ENCODE measurements at regions not wholly inside any gene's neighbourhood (a gene's known extent, or its start where the extent isn't known, plus 50 kb on each side); places are given as distances from the start of the nearest gene placed in this dataset.
"Not testable (repeated sequence)": the region's sequence is repeated elsewhere in the genome, so short reads cannot be mapped to it uniquely, and the experiment has no call there.

GRCh38 chr9:79433703-79434102 lies 138.1 kb upstream of the TLE4 start:
- no peak for DNase-seq

GRCh38 chr9:79439221-79439620 lies 132.5 kb upstream of the TLE4 start:
- not testable (repeated sequence) for DNase-seq

GRCh38 chr9:79446523-79447307 lies 125.0 kb upstream of the TLE4 start:
- DNase-seq, result no peak

- no peak for DNase-seq
These were observed 124.5 kb upstream of the TLE4 start for GRCh38 chr9:79447308-79447605.

- no peak for DNase-seq
These were observed 124.0 kb upstream of the TLE4 start for GRCh38 chr9:79447762-79448161.

GRCh38 chr9:79452265-79452664 lies 119.5 kb upstream of the TLE4 start:
- no peak for DNase-seq

GRCh38 chr9:79461712-79462111 lies 110.1 kb upstream of the TLE4 start:
- DNase-seq, result no peak

- DNase-seq, result no peak
These were observed 106.6 kb upstream of the TLE4 start for GRCh38 chr9:79465156-79465555.

- DNase-seq, result no peak
These were observed 102.6 kb upstream of the TLE4 start for GRCh38 chr9:79469164-79469563.

GRCh38 chr9:79470954-79471353 lies 100.8 kb upstream of the TLE4 start:
- no peak for DNase-seq

GRCh38 chr9:79471580-79472543 lies 99.9 kb upstream of the TLE4 start:
- no peak for DNase-seq

- no peak for DNase-seq
These were observed 98.1 kb upstream of the TLE4 start for GRCh38 chr9:79473704-79474103.

- DNase-seq, result no peak
These were observed 94.4 kb upstream of the TLE4 start for GRCh38 chr9:79477241-79477840.

GRCh38 chr9:79477955-79478771 lies 93.6 kb upstream of the TLE4 start:
- DNase-seq, result no peak

- DNase-seq, result no peak
These were observed 91.1 kb upstream of the TLE4 start for GRCh38 chr9:79480639-79481038.

- DNase-seq, result no peak
These were observed 89.8 kb upstream of the TLE4 start for GRCh38 chr9:79481846-79482477.

GRCh38 chr9:79485258-79485657 lies 86.5 kb upstream of the TLE4 start:
- DNase-seq, result no peak

- no peak for DNase-seq
These were observed 82.3 kb upstream of the TLE4 start for GRCh38 chr9:79489261-79490000.

GRCh38 chr9:79490657-79491248 lies 81.0 kb upstream of the TLE4 start:
- DNase-seq, result no peak

- DNase-seq, result no peak
These were observed 79.4 kb upstream of the TLE4 start for GRCh38 chr9:79492092-79493009.
